GM12874 (cell line): ENCODE measurements at regions not wholly inside any gene's neighbourhood (a gene's known extent, or its start where the extent isn't known, plus 50 kb on each side); places are given as distances from the start of the nearest gene placed in this dataset.

Source experiments
- CTCF ChIP-seq: IDR thresholded peaks from 2 replicates; pipeline ENCODE4 v1.5.1; 2011; ENCODE audit warnings: low read depth, mild to moderate bottlenecking, control low read depth, low read length, moderate library complexity; ENCODE audit not compliant: insufficient read depth

- no peak for TF ChIP-seq CTCF
Observed at GRCh38 chr20:2238601-2239000, 57.2 kb upstream of the TGM3 start.

GRCh38 chr20:2240835-2241234 lies 55.0 kb upstream of the TGM3 start:
- no peak for TF ChIP-seq CTCF

GRCh38 chr20:2242678-2243077 lies 53.1 kb upstream of the TGM3 start:
- TF ChIP-seq CTCF, result no peak

GRCh38 chr20:2244523-2244922 lies 51.3 kb upstream of the TGM3 start:
- no peak for TF ChIP-seq CTCF

GRCh38 chr20:2244993-2245392 lies 50.8 kb upstream of the TGM3 start:
- no peak for TF ChIP-seq CTCF

- TF ChIP-seq CTCF, result no peak
Observed at GRCh38 chr20:2245637-2246036, 50.2 kb upstream of the TGM3 start.
